Spinal cord (tissue), 9 donors: ENCODE measurements at regions not wholly inside any gene's neighbourhood (a gene's known extent, or its start where the extent isn't known, plus 50 kb on each side); places are given as distances from the start of the nearest gene placed in this dataset.
A peak's percentile ranks its signal among the peaks of the same experiment; 100 is the strongest.
"Not testable (repeated sequence)": the region's sequence is repeated elsewhere in the genome, so short reads cannot be mapped to it uniquely, and the experiment has no call there.

Experiments
- DNase-seq, 6 donors: peaks; one replicate each; pipeline versions ENCODE4 v3.0.0 to v3.0.0-alpha.2; 2013 to 2015; ENCODE audit warnings: low spot score in 6 of 6, low read depth in 4 of 6
- H3K27ac ChIP-seq: one replicate; pipeline ENCODE4 v1.5.1; 2013; ENCODE audit warnings: low read depth, low read length, control low read depth
- H3K27me3 ChIP-seq: one replicate; pipeline ENCODE4 v1.6.1; 2013; ENCODE audit warnings: low read length; ENCODE audit not compliant: control insufficient read depth, insufficient read depth
- H3K36me3 ChIP-seq: one replicate; pipeline ENCODE4 v1.6.1; 2013; ENCODE audit warnings: low read length; ENCODE audit not compliant: control insufficient read depth, insufficient read depth
- H3K4me1 ChIP-seq: one replicate; pipeline ENCODE4 v1.6.1; 2013; ENCODE audit warnings: low read length; ENCODE audit not compliant: control insufficient read depth, insufficient read depth
- H3K4me3 ChIP-seq: one replicate; pipeline ENCODE4 v1.5.1; 2013; ENCODE audit warnings: low read depth, low read length, control low read depth
- H3K9me3 ChIP-seq: one replicate; pipeline ENCODE4 v1.6.1; 2013; ENCODE audit warnings: low read length; ENCODE audit not compliant: control insufficient read depth, insufficient read depth
- WGBS: methylation state at CpG from one replicate; pipeline ENCODE4 v1.1.5; 2013; ENCODE audit warnings: missing lambda C conversion rate; ENCODE audit not compliant: insufficient coverage; 5-methylcytosine and 5-hydroxymethylcytosine counted together
- donor health status: healthy.

DNA sequence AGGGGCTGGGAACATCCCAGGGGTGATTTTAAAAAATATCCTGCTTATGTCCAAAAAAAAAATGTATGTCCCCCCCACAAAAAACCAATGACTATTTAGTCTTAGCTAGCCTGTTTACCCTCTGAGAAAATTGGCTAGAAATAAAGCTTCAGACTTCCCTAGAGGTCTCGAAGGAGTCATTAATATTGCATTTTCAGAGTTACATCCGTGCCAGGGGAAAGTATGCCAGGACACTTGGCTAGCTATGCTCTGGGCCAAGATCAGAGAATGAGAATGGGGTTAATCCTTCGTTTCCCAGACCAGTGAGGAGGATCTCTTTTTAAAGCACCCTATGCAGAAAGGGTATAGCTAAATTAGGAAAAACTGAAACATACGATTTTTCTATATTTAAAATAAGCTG, 183.6 kb downstream of the MC4R start:
- Histone ChIP-seq H3K9me3 (no peaks in the 10 kb centered on the region), H3K4me3 (no peak overlapping the region), H3K27ac (no peak overlapping the region), H3K36me3 (no peaks in the 10 kb centered on the region), H3K27me3 (no peaks in the 10 kb centered on the region), H3K4me1 (no peaks in the 10 kb centered on the region)
- WGBS, result 19% methylated on average over 2 of the region's 4 CpGs
- DNase-seq, result peak in 2 of 6 donors; percentile 38 to 55

DNA sequence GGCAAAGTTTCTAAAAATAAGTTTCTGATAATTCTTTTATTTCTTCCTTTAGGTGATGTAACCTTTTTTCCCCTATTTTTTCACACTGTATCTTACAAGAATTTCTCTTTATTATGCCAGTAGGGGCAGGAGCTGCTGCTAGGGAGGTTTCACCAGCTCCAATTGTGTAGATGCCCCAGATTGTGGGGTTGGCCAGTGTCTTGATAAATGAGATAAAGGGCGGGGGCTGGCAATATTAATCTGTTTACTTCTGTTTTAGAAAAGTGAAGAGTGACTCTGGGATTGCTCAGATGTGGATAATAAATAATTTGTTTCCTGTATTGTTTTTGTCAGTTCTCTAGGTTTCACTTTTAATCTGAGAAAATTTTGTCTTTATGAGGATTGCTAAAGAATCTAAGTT, 190.4 kb downstream of the MC4R start:
- Histone ChIP-seq H3K36me3 (no peaks in the 10 kb centered on the region), H3K4me3 (no peak overlapping the region), H3K27me3 (no peaks in the 10 kb centered on the region), H3K4me1 (no peaks in the 10 kb centered on the region), H3K27ac (no peak overlapping the region), H3K9me3 (no peaks in the 10 kb centered on the region)
- DNase-seq, result no peak
- WGBS, result 78% methylated on average over 1 of the region's 1 CpG

DNA sequence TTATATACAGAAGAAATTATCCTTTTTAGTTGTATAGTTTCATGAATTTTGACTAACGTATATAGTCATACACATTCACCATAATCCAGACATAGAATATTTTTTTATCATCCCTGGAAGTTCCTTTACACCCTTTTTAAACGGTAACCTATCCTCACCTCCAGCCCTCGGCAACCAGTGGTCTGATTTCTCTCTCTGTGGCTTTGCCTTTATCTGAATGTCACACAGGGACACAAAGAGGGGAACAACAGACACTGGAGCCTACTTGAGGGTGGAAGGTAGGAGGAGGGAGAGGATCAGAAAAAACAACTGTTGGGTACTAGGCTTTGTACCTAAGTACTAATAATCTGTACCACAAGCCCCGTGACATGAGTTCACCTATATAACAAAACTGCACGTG, 191.9 kb downstream of the MC4R start:
- Histone ChIP-seq H3K9me3 (no peaks in the 10 kb centered on the region), H3K36me3 (no peaks in the 10 kb centered on the region), H3K27ac (no peak overlapping the region), H3K27me3 (no peaks in the 10 kb centered on the region), H3K4me1 (no peaks in the 10 kb centered on the region), H3K4me3 (no peak overlapping the region)
- DNase-seq, result no peak
- no CpG with 5 or more reads among the region's 5 CpGs for WGBS

DNA sequence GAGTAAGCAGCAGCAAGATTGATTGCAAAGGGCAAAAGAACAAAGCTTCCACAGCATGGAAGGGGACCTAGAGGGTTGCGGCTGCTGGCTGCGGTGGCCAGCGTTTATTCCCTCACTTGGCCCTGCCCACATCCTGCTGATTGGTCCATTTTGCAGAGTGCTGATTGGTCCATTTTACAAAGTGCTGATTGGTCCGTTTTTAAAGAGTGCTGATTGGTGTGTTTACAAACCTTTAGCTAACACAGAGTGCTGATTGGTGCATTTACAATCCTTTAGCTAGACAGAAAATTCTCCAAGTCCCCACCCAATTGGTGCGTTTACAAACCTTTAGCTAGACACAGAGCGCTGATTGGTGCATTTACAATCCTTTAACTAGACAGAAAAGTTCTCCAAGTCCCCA, 194.4 kb downstream of the MC4R start:
- not testable (repeated sequence) for H3K9me3 ChIP-seq, H3K27me3 ChIP-seq, H3K4me3 ChIP-seq, H3K36me3 ChIP-seq, DNase-seq, H3K4me1 ChIP-seq, H3K27ac ChIP-seq
- 100% methylated on average over 6 of the region's 6 CpGs for WGBS

DNA sequence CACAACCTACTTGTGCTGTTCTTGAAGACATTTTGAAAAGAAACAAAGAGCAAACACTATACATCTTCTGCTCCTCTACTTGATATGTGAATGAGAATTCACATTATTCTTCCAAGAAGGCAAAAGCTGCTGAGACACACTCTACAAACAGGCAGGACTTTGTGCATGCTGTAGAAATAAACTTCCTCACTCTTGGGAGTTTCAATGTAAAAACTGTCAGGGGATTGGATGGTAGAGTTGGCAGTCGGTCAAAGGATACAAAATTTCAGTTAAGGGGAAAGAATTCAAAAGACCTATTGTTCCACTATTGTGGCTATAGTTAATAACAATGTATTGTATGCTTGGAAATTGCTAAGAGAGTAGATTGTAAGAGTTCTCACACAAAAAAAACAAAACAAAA, 196.3 kb downstream of the MC4R start:
- no peak overlapping the region for H3K27ac ChIP-seq
- peak in 2 of 6 donors; percentile 43 to 45 for DNase-seq
- no peaks in the 10 kb centered on the region for H3K36me3 ChIP-seq
- no CpG with 5 or more reads among the region's 1 CpG for WGBS
- H3K4me3 ChIP-seq, result no peak overlapping the region
- H3K27me3 ChIP-seq, result no peaks in the 10 kb centered on the region
- H3K4me1 ChIP-seq, result no peaks in the 10 kb centered on the region
- no peaks in the 10 kb centered on the region for H3K9me3 ChIP-seq

DNA sequence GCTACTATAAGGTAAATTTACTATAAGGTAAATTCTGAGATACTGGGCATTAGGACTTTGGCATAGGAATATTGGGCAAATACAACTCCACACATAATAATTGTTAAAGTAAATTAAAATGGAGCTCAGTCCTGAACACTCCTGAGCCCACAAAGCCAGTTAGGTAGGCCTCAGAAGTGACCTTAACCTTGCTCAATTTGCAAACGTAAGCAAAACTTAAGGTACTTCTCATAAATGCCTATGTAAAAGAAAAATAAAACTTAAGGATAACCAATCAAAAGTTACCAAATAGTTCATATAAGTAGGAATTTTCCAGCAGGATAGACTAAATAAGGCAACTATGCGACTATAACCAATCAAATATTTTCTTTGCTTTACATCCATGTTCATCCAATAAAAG, 197.7 kb downstream of the MC4R start:
- Histone ChIP-seq H3K4me1 (no peaks in the 10 kb centered on the region), H3K36me3 (no peaks in the 10 kb centered on the region), H3K4me3 (no peak overlapping the region), H3K27me3 (no peaks in the 10 kb centered on the region), H3K27ac (no peak overlapping the region), H3K9me3 (no peaks in the 10 kb centered on the region)
- DNase-seq, result no peak
- 67% methylated on average over 1 of the region's 2 CpGs for WGBS

DNA sequence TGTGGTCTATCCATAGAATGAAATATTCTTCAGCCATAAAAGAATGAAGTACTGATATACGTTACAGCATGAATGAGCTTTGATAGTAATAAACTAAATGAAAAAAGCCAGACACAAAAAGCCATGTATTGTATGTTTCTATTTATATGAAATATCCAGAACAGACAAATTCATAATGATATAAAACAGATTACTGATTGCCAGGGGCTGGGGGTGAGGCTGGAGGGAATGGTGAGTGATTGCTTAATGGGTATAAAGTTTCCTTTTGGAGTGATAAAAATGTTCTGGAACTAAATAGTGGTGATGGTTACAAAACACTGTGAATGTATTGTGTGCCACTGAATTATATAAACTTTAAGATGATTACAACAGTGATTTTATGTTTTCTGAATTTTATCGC, 200.5 kb downstream of the MC4R start:
- no peak overlapping the region for H3K4me3 ChIP-seq
- no peak for DNase-seq
- H3K36me3 ChIP-seq, result no peaks in the 10 kb centered on the region
- no peaks in the 10 kb centered on the region for H3K27me3 ChIP-seq
- no peaks in the 10 kb centered on the region for H3K4me1 ChIP-seq
- no peak overlapping the region for H3K27ac ChIP-seq
- H3K9me3 ChIP-seq, result no peaks in the 10 kb centered on the region
- WGBS, result no CpG with 5 or more reads among the region's 2 CpGs

DNA sequence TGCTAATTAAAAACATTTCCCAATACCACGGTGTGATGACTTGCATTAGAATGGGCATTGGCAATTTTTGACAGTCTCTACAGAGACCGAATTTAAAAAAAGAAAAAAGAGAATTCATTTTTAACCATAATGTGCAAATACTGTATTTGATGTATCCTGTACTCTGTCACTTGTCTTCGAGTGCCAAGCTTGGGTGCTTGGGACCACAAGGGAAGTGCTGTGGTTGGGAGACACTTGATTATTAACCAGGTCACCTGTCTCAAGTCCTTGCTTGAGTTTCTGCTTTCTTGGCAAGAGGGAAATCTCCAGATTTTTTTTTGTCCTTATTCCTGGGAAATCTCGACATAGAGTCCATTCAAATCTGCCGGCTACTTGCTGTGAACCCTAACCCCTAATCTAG, 209.0 kb downstream of the MC4R start:
- no peak overlapping the region for H3K27ac ChIP-seq
- 100% methylated on average over 1 of the region's 5 CpGs for WGBS
- no peak for DNase-seq
- H3K9me3 ChIP-seq, result no peaks in the 10 kb centered on the region
- no peaks in the 10 kb centered on the region for H3K4me1 ChIP-seq
- no peaks in the 10 kb centered on the region for H3K36me3 ChIP-seq
- H3K4me3 ChIP-seq, result no peak overlapping the region
- no peaks in the 10 kb centered on the region for H3K27me3 ChIP-seq

DNA sequence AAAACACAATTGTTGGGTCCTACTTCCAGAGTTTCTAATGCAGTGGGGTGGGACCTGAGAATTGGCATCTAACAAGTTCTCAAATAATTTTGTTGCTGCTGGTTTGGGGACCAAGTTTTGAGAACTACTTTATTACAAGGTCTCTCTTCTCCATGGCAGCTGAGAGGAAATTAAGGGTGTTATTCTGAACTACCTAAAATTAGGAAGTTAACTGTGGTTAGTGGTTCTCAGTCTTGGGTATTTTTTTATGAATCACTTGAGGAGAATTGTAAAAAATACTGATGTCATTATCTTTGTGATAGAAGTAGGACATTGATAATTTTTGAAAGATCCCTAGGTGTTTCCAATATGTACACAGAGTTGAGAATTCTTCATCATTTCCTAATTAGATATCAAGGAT, 210.2 kb downstream of the MC4R start:
- Histone ChIP-seq H3K4me1 (no peaks in the 10 kb centered on the region), H3K36me3 (no peaks in the 10 kb centered on the region), H3K9me3 (no peaks in the 10 kb centered on the region), H3K27me3 (no peaks in the 10 kb centered on the region), H3K27ac (no peak overlapping the region), H3K4me3 (no peak overlapping the region)
- DNase-seq, result no peak

DNA sequence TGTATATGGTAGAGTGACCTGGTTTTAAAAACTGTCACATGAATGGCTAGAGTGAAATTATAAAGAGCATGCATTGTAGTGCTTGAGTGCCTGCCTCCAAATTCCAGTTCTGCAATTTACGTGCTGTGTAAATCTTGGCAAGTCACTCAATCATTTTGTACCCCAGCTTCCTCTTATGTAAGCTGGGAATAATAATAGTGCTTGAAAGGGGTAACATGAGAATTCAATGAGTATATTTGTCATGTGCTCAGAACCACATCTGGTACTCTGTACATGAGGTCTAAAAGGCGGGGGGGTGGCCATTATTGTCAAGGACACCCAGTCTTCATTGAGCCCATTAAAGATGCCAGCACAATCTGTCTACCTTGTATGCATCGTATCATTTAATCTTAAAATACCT, 214.8 kb downstream of the MC4R start:
- no peak overlapping the region for H3K27ac ChIP-seq
- no peaks in the 10 kb centered on the region for H3K36me3 ChIP-seq
- H3K4me3 ChIP-seq, result no peak overlapping the region
- WGBS, result no CpG with 5 or more reads among the region's 3 CpGs
- H3K27me3 ChIP-seq, result no peaks in the 10 kb centered on the region
- DNase-seq, result peak in 1 of 6 donors; percentile 37
- H3K4me1 ChIP-seq, result no peaks in the 10 kb centered on the region
- H3K9me3 ChIP-seq, result no peaks in the 10 kb centered on the region

DNA sequence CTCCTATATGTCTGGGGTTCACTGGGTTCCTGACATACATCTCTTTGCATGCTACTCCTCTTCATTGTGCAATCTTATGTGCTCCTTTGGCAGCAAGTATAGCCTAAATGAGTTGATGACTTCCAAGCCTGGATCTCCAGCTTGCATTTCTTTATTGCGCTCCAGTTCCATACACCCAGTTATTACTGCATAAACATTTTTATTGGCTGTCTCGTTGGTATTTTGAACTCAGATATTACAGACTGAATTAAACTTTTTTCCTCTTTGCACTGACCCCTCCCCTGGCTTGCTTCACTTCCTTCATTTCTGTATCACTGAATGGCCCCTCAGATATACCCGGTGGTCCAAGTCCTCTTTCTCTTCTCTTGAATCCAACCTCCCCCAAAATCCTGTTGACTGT, 219.2 kb downstream of the MC4R start:
- Histone ChIP-seq H3K9me3 (no peaks in the 10 kb centered on the region), H3K27ac (no peak overlapping the region), H3K36me3 (no peaks in the 10 kb centered on the region), H3K27me3 (no peaks in the 10 kb centered on the region), H3K4me1 (no peaks in the 10 kb centered on the region), H3K4me3 (no peak overlapping the region)
- DNase-seq, result no peak
- 95% methylated on average over 3 of the region's 3 CpGs for WGBS
